DMS53 treated with DMSO at 0.1 percent for 48 hours (cell line): ENCODE measurements at regions not wholly inside any gene's neighbourhood (a gene's known extent, or its start where the extent isn't known, plus 50 kb on each side); places are given as distances from the start of the nearest gene placed in this dataset.
"Not testable (repeated sequence)": the region's sequence is repeated elsewhere in the genome, so short reads cannot be mapped to it uniquely, and the experiment has no call there.

Source experiments
- DNase-seq: peaks from one replicate; lab custom pipeline; 2025; ENCODE audit not compliant: unreplicated experiment; lab: John Stamatoyannopoulos, UW

- no peak for DNase-seq
These were observed 129.3 kb upstream of the FGF3 start for GRCh38 chr11:69948256-69949141.

- DNase-seq, result no peak
These were observed 128.8 kb upstream of the ANO1 start for GRCh38 chr11:69949327-69949726.

- DNase-seq, result no peak
These were observed 128.0 kb upstream of the ANO1 start for GRCh38 chr11:69950120-69950519.

- DNase-seq, result no peak
These were observed 127.5 kb upstream of the ANO1 start for GRCh38 chr11:69950621-69951020.

- DNase-seq, result no peak
These were observed 126.3 kb upstream of the ANO1 start for GRCh38 chr11:69951821-69952220.

GRCh38 chr11:69952229-69952975 is 125.7 kb upstream of the ANO1 start:
- not testable (repeated sequence) for DNase-seq

- no peak for DNase-seq
These were observed 124.8 kb upstream of the ANO1 start for GRCh38 chr11:69953356-69953755.

- DNase-seq, result no peak
These were observed 123.4 kb upstream of the ANO1 start for GRCh38 chr11:69954756-69955155.

GRCh38 chr11:69956669-69957190 is 121.4 kb upstream of the ANO1 start:
- no peak for DNase-seq

GRCh38 chr11:69957849-69958248 is 120.3 kb upstream of the ANO1 start:
- no peak for DNase-seq

- no peak for DNase-seq
These were observed 119.8 kb upstream of the ANO1 start for GRCh38 chr11:69958308-69958707.

GRCh38 chr11:69959461-69959860 is 118.7 kb upstream of the ANO1 start:
- no peak for DNase-seq

GRCh38 chr11:69961738-69962137 is 116.4 kb upstream of the ANO1 start:
- DNase-seq, result no peak

- DNase-seq, result no peak
These were observed 116.0 kb upstream of the ANO1 start for GRCh38 chr11:69962152-69962551.

GRCh38 chr11:69963533-69964246 is 114.4 kb upstream of the ANO1 start:
- no peak for DNase-seq

- DNase-seq, result no peak
These were observed 113.9 kb upstream of the ANO1 start for GRCh38 chr11:69964247-69964643.

- DNase-seq, result no peak
These were observed 112.1 kb upstream of the ANO1 start for GRCh38 chr11:69965821-69966582.

GRCh38 chr11:69966583-69966835 is 111.6 kb upstream of the ANO1 start:
- no peak for DNase-seq

- DNase-seq, result no peak
These were observed 111.1 kb upstream of the ANO1 start for GRCh38 chr11:69966910-69967483.

GRCh38 chr11:69967484-69967883 is 110.6 kb upstream of the ANO1 start:
- no peak for DNase-seq
